Embryonic facial prominence (tissue), 1 donor: ENCODE measurements at regions not wholly inside any gene's neighbourhood (a gene's known extent, or its start where the extent isn't known, plus 50 kb on each side); places are given as distances from the start of the nearest gene placed in this dataset.

ENCODE experiments used
- DNase-seq: peaks from one replicate; pipeline ENCODE4 v3.0.0-alpha.2; 2016; ENCODE audit errors: extremely low spot score

- DNase-seq, result no peak
Measured at GRCh38 chr5:173463207-173463606, 135.0 kb upstream of the STC2 start.

- DNase-seq, result no peak
Measured at GRCh38 chr5:173458828-173459609, 130.8 kb upstream of the STC2 start.

- no peak for DNase-seq
Measured at GRCh38 chr5:173457482-173457881, 129.3 kb upstream of the STC2 start.

- DNase-seq, result no peak
Measured at GRCh38 chr5:173456751-173457171, 128.5 kb upstream of the STC2 start.

GRCh38 chr5:173456181-173456580, 128.0 kb upstream of the STC2 start:
- no peak for DNase-seq

GRCh38 chr5:173455599-173455957, 127.4 kb upstream of the STC2 start:
- no peak for DNase-seq

- no peak for DNase-seq
Measured at GRCh38 chr5:173454736-173455598, 126.8 kb upstream of the STC2 start.

GRCh38 chr5:173454361-173454735, 126.1 kb upstream of the STC2 start:
- DNase-seq, result no peak

- no peak for DNase-seq
Measured at GRCh38 chr5:173453167-173453566, 125.0 kb upstream of the STC2 start.

- DNase-seq, result no peak
Measured at GRCh38 chr5:173452119-173452905, 124.1 kb upstream of the STC2 start.

GRCh38 chr5:173451651-173452050, 123.4 kb upstream of the STC2 start:
- no peak for DNase-seq

- no peak for DNase-seq
Measured at GRCh38 chr5:173451031-173451430, 122.8 kb upstream of the STC2 start.

GRCh38 chr5:173450188-173450587, 122.0 kb upstream of the STC2 start:
- no peak for DNase-seq

- no peak for DNase-seq
Measured at GRCh38 chr5:173448856-173449255, 120.6 kb upstream of the STC2 start.

- DNase-seq, result no peak
Measured at GRCh38 chr5:173443971-173444370, 115.8 kb upstream of the STC2 start.

- no peak for DNase-seq
Measured at GRCh38 chr5:173441053-173441628, 112.9 kb upstream of the STC2 start.

GRCh38 chr5:173438951-173439350, 110.7 kb upstream of the STC2 start:
- DNase-seq, result no peak

GRCh38 chr5:173435447-173435846, 107.2 kb upstream of the STC2 start:
- no peak for DNase-seq

- DNase-seq, result no peak
Measured at GRCh38 chr5:173434270-173434669, 106.1 kb upstream of the STC2 start.

GRCh38 chr5:173430394-173430793, 102.2 kb upstream of the STC2 start:
- no peak for DNase-seq

- no peak for DNase-seq
Measured at GRCh38 chr5:173429489-173430150, 101.4 kb upstream of the STC2 start.
